ENCODE measurements at regions not wholly inside any gene's neighbourhood (a gene's known extent, or its start where the extent isn't known, plus 50 kb on each side); places are given as distances from the start of the nearest gene placed in this dataset.

GRCh38 chr18:73790587-73790986 is 357.0 kb downstream of the FBXO15 start:
- no peak for DNase-seq (ENCODE audit: low read depth)

DNA sequence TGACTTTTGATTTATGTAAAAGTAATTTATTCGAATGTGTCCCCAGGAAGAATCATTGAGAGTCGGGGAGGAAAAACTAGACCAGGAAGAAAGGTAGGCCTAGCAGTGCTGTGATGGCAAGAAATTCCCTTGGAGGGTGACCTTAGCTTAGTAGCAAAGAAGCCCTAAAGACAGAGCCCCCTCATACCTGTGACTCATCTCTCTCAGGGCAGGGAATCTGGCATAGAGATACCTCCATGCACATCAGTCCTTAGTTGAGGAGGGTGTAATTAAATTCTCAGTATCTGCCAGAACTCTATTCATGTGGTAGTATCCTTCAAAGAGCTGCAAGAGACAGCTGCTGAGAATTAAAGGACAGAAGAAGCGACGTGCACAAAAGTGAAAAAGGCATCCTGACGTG is 360.3 kb downstream of the FBXO15 start:
- DNase-seq (ENCODE audit: low read depth) = no peak

DNA sequence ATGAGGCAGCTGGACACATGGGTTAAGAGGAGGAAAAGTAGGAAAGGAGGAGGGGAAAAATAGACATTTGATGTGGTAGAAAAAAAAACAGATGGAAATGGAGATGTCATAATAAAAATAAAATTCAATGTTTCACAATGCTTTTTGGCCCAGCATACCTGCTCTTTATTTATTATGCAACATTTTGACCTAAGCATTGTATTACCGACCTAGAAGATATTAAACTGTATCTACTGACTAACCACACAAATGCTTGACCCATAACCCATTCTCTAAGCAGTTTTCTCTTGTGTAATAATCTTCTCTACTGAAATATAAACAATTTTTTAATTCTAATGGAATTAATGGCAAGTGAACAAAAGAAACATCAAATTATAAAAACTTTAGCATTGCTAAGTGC is 362.3 kb downstream of the FBXO15 start:
- peak; percentile 54 for DNase-seq (ENCODE audit: low read depth)

DNA sequence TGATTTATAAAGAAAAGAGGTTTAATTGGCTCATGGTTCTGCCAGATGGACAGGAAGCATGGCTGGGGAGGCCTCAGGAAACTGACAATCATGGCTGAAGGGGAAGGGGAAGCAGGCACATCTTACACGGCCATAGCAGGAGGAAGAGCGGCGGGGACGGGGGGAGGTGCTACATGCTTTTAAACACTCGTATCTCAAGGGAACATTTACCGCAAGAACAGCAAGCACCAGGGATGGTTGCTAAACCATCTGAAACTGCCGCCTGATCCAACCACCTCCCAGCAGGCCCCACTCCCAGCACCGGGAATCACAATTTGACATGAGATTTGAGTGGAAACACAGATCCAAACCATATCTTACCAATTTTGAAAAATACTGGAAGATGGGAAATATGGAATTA is 362.8 kb downstream of the FBXO15 start:
- no peak for DNase-seq (ENCODE audit: low read depth)

GRCh38 chr18:73782405-73782804 is 365.2 kb downstream of the FBXO15 start:
- DNase-seq (ENCODE audit: low read depth) = no peak

DNA sequence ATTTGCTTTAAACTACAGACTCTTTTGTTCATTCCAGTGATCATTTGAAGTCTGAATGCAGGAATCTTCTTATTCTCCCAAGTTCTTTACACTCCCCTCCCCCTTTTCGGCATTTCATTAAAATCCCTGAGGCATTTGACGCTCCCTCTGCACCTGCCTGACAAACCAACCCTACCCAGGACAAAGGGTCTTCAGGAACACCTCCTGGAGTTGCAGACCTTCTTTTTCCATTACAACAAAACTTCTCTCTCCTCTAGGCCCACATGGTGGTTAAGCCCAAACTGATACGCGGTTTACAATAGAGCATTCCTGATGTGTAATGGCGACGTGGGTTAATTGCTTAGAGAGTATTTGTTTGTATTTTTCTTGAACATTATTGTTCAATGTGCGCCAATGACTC is 367.4 kb downstream of the FBXO15 start:
- no peak for DNase-seq (ENCODE audit: low read depth)

- DNase-seq (ENCODE audit: low read depth) = no peak
Observed at GRCh38 chr18:73778032-73778359, 369.6 kb downstream of the FBXO15 start.

GRCh38 chr18:73777356-73778031 is 370.1 kb downstream of the FBXO15 start:
- no peak for DNase-seq (ENCODE audit: low read depth)

- DNase-seq (ENCODE audit: low read depth) = no peak
Observed at GRCh38 chr18:73774811-73775509, 372.7 kb downstream of the FBXO15 start.

GRCh38 chr18:73768043-73768442 is 379.6 kb downstream of the FBXO15 start:
- DNase-seq (ENCODE audit: low read depth) = no peak

DNA sequence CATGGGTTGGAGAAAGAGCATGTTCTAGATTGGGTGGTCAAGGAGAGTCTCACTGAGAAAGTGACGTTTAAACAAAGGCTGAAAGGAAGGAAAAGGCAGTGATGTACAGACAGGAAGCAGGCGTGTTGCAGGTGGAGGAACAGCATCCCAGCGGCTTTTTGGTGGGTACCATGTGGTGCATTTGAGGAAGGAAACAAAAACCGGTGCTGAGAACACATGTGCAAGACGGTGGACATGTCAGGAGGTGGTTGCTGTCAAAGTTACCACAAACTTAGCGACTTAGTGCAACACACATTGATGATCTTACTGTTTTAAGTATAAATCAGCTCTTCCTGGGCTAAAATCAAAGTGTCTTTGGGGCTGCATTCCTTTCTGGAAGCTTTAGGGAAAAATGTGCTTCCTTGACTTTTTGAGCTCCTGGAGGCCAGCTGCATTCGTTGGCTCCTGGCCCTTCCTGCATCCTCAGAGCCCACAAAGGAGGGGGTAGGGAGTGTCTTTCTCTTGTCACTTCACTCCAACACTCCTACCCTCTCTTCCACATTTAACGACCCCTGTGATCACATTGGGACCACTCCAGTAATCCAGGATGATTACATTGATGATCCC is 380.6 kb downstream of the FBXO15 start:
- no peak for DNase-seq (ENCODE audit: low read depth)

GRCh38 chr18:73758446-73758845 is 389.2 kb downstream of the FBXO15 start:
- no peak for DNase-seq (ENCODE audit: low read depth)

DNA sequence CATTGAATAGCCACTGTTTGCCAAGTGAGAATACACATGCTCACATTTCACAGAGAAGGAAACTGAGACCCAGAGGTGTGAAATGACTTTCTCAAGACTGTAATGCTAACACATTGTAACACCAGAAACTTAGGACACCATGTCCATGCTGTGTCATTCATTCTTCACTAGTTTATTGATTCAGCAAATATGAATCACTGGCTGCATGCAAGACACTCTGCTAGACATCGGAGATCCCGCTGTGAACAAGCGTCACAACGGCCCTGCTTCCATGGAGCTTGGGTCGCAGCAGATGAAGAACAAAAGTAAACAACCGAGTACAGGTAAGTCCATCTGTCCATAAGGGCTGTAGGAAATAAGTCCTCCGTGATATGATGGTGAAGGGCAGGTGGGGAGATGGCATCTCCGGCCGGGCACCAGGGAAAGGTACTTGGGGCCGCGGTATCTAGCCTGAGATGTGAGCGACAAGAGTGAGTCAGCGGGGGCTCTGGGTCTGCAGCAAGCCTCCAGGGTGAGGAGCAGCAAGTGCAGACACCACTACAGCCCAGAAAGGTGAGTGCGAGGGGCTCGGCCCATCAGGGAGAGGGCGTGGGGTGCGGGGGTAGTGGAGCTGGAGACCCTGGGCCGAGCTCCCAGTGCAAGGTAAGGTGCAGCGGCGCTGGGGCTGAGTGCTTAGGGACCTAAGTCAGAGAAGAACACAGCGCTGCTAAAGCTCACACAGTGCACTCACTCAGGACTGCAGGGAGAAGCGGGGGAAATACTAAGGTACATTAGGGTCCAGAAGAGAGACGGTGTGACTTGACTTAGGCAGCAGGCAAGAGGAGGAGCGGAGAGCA is 391.2 kb downstream of the FBXO15 start:
- no peak for DNase-seq (ENCODE audit: low read depth)

DNA sequence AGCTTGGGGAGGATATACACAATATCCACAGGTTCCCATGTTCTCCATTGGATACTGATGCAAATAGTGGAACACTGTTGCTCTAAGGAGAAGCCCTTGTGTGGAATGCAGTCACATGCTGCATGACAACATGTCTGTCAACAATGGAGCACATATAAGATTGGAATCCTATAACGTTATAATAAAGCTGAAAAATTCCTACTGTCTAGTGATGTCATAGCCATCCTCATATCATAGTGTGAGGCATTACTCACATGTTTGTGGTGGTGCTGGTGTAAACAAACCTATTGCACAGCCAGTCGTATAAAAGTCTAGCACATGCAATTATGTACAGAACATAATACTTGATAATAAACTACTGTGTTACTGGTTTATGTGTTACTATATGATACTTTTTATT is 394.7 kb downstream of the FBXO15 start:
- peak; percentile 44 for DNase-seq (ENCODE audit: low read depth)

GRCh38 chr18:73752546-73752945 is 395.1 kb downstream of the FBXO15 start:
- DNase-seq (ENCODE audit: low read depth) = peak; percentile 46

DNA sequence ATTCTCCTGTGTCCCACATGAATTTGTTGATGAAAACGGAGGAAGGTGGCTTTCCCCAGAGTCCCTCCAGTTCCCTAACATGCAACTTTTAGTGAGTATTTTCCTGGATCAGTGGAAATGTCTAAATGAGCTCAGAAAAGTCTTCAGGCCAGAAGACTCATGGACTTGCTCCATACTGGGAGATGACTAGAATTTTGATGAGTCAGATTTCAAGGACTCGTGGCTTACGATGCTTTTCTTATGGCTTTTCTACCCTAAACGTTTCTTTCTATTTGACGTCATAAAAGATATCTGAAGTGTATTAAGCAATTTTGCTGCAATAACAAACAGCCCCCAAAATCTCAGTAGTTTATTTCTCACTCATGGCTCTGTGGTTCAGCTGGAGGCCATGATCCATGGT is 397.6 kb downstream of the FBXO15 start:
- peak; percentile 11 for DNase-seq (ENCODE audit: low read depth)

- no peak for DNase-seq (ENCODE audit: low read depth)
Observed at GRCh38 chr18:73749304-73749703, 398.3 kb downstream of the FBXO15 start.

GRCh38 chr18:73748731-73749130 is 398.9 kb downstream of the FBXO15 start:
- DNase-seq (ENCODE audit: low read depth) = no peak

DNA sequence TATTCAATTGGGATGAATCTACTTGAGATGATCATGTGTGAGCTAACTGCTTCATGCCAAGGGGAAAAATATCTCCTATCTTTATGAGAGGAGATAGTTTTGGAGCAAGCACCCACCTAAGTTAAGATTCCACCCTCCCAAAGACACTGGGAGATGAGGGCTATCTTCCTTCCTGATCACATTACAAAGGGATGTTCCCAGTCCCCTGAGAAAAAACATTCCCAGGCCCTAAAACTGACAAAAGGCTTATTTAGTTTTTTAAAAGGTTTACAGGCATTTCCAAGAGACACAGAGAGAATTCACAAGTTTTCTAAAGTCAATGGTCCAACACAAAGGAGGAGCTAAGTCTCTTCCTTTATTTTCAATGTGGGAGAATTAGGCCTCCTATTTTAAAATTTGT is 401.5 kb downstream of the FBXO15 start:
- DNase-seq (ENCODE audit: low read depth) = no peak

DNA sequence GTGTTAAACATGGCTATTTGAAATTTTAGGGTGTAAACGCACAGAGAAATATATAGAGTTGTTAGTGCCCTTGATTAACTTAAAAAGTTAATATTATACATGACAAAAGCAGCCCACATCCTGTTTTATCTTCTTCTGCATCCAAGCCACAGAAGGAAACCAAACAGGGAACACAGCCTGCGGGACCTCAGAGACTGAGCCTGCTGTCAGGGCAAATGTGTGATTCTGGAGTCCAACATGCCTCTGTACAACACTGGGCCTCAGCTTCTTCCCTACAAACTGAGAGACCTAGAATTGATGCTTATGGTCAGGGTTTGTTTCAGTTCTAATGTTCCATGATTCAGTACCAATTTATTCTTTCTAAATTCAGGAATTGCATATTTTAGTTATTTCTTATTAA is 404.7 kb downstream of the FBXO15 start:
- DNase-seq (ENCODE audit: low read depth) = no peak

DNA sequence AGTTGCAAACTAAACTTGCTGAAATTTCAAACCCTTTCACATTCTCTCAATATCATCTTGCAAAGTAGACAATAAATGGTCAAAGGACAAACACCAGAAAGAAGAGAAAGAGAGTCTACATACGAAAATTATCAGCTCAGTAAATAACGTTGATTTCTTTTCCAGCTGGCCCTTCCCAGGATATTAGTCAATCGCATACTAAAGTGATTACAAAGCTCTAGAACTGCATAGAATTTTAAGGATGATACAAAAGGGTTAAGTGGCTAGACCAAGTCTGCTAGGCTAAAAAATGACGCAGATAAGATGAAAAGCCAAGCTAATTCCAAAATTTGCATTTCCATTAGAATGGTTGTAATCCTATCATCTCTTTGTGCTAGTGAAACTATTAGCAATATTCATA is 405.7 kb downstream of the FBXO15 start:
- DNase-seq (ENCODE audit: low read depth) = peak; percentile 24

GRCh38 chr18:73739098-73739497 is 408.5 kb downstream of the FBXO15 start:
- DNase-seq (ENCODE audit: low read depth) = no peak

DNA sequence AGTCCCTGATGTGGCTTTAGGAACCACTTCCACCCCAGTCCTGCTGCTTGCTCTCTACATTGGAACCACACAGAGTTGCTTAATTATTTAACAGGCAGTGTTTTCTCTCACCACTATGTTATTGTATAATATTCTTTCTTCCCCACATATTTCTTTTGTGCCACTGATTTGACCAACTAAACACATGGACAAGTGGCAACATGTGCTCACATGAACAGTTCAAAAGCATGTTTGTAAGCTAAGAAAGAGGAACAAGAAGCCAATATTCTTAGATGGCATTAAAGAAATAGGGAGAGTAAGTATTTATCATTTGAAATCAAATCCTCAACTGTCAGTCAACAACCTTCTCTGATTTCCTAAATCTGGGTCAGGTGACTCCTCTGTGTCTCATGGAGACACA is 409.6 kb downstream of the FBXO15 start:
- no peak for DNase-seq (ENCODE audit: low read depth)
